ENCODE measurements at regions not wholly inside any gene's neighbourhood (a gene's known extent, or its start where the extent isn't known, plus 50 kb on each side); places are given as distances from the start of the nearest gene placed in this dataset.

GRCh38 chr6:104434519-104434918 is 425.2 kb downstream of the HACE1 start:
- H4K20me1 ChIP-seq (ENCODE audit: insufficient read depth), result no peaks in the 10 kb centered on the region
- no peaks in the 10 kb centered on the region for H3F3A ChIP-seq (replicated peaks; ENCODE audit: insufficient read depth)
- H3K27me3 ChIP-seq (ENCODE audit: insufficient read depth), result no peaks in the 10 kb centered on the region
- H3K4me3 ChIP-seq (ENCODE audit: low read depth in 2 of 2, low read length in 1 of 2), result no peak overlapping the region
- TF ChIP-seq RCOR1 (IDR thresholded peaks at IDR 0.05; ENCODE audit: low read length) (no peak), NRF1 (IDR thresholded peaks at IDR 0.05; ENCODE audit: low read depth, low read length) (no peak), ZBTB33 (IDR thresholded peaks at IDR 0.05; ENCODE audit: borderline replicate concordance, low read depth) (no peak), RXRA (IDR thresholded peaks at IDR 0.05; ENCODE audit: borderline replicate concordance, low read depth) (no peak), CHD2 (IDR thresholded peaks at IDR 0.05; ENCODE audit: low read length, partially characterized antibody) (no peak), RFX5 (IDR thresholded peaks at IDR 0.05; ENCODE audit: low read length) (no peak), MEF2A (IDR thresholded peaks at IDR 0.05; ENCODE audit: borderline replicate concordance, low read depth) (no peak), RAD21 (IDR thresholded peaks at IDR 0.05; ENCODE audit: low read length) (no peak), GABPA (IDR thresholded peaks at IDR 0.05; ENCODE audit: low read depth) (no peak), USF1 (IDR thresholded peaks at IDR 0.05; ENCODE audit: borderline replicate concordance, low read depth) (no peak), EZH2phosphoT487 (IDR thresholded peaks at IDR 0.05; ENCODE audit: borderline replicate concordance, low read depth) (no peak), POLR2AphosphoS5 (IDR thresholded peaks at IDR 0.05; ENCODE audit: low read depth, low read length) (no peak), USF2 (IDR thresholded peaks at IDR 0.05; ENCODE audit: borderline replicate concordance, low read depth, low read length) (no peak), MXI1 (IDR thresholded peaks at IDR 0.05; ENCODE audit: low read depth, low read length) (no peak), FOXM1 (IDR thresholded peaks at IDR 0.05; ENCODE audit: low read depth) (no peak), IRF3 (IDR thresholded peaks at IDR 0.05; ENCODE audit: low read depth, low read length) (no peak), EP300 (IDR thresholded peaks at IDR 0.05; ENCODE audit: borderline replicate concordance in 1 of 2, low read depth in 1 of 2, low read length in 1 of 2) (no peak), REST (IDR thresholded peaks at IDR 0.05; ENCODE audit: low read depth, low read length) (no peak), ELF1 (IDR thresholded peaks at IDR 0.05) (no peak), TCF12 (IDR thresholded peaks at IDR 0.05) (no peak)
- WGBS (ENCODE audit: low lambda C conversion rate), result 17% methylated on average over 2 of the region's 2 CpGs
- no peak overlapping the region for H3K27ac ChIP-seq (ENCODE audit: low read depth in 2 of 2, low read length in 1 of 2)
- no peaks in the 10 kb centered on the region for H3K79me2 ChIP-seq (ENCODE audit: insufficient read depth)
- CTCF ChIA-PET, result no interaction called here
- POLR2A ChIA-PET, result no interaction called here
- no peaks in the 10 kb centered on the region for H3K4me1 ChIP-seq (ENCODE audit: control insufficient read depth in 1 of 2, insufficient read depth in 2 of 2, low read depth in 1 of 2, low read length in 1 of 2)
- no peaks in the 10 kb centered on the region for H3K36me3 ChIP-seq (replicated peaks in 1 of 2; ENCODE audit: control insufficient read depth in 1 of 2, insufficient read depth in 2 of 2, low read length in 1 of 2)
- H3K9ac ChIP-seq, result no peak overlapping the region
- H3K9me2 ChIP-seq, result no peaks in the 10 kb centered on the region
- no peaks in the 10 kb centered on the region for H3K9me3 ChIP-seq
- no peak overlapping the region for H2AFZ ChIP-seq (ENCODE audit: low read depth)
- no peak for DNase-seq
- H3K4me2 ChIP-seq, result no peak overlapping the region
